IgD-negative memory B cell (primary cell): ENCODE measurements at regions not wholly inside any gene's neighbourhood (a gene's known extent, or its start where the extent isn't known, plus 50 kb on each side); places are given as distances from the start of the nearest gene placed in this dataset.

Experiments used
- H3K27ac Mint-ChIP-seq, 3 donors: one replicate each; pipeline ENCODE4 v1.8.0; 2020 to 2022; ENCODE audit warnings: mild to moderate bottlenecking in 3 of 3, mixed read lengths in 3 of 3, moderate library complexity in 1 of 3
- H3K27me3 Mint-ChIP-seq: one replicate; pipeline ENCODE4 v1.8.0; 2021; ENCODE audit warnings: mixed read lengths
- H3K36me3 Mint-ChIP-seq: one replicate; pipeline ENCODE4 v1.8.0; 2020; ENCODE audit warnings: mild to moderate bottlenecking, mixed read lengths
- H3K4me1 Mint-ChIP-seq, 3 donors: one replicate each; pipeline ENCODE4 v1.8.0; 2020 to 2022; ENCODE audit warnings: mixed read lengths in 3 of 3, mild to moderate bottlenecking in 1 of 3
- H3K4me3 Mint-ChIP-seq, 4 donors: one replicate each; pipeline ENCODE4 v1.8.0; 2020 to 2022; ENCODE audit warnings: mild to moderate bottlenecking in 4 of 4, mixed read lengths in 4 of 4, moderate library complexity in 3 of 4
- H3K9me3 Mint-ChIP-seq, 3 donors: one replicate each; pipeline ENCODE4 v1.8.0; 2020 to 2021; ENCODE audit warnings: mixed read lengths in 3 of 3, mild to moderate bottlenecking in 1 of 3

- H3K36me3 Mint-ChIP-seq = peaks cover 1% of the 10 kb centered on the region
- H3K27ac Mint-ChIP-seq = no peak overlapping the region
- no peaks in the 10 kb centered on the region for H3K4me1 Mint-ChIP-seq
- peaks cover 0 to 3% (median 2%) of the 10 kb centered on the region in 3 donors for H3K9me3 Mint-ChIP-seq
- H3K27me3 Mint-ChIP-seq = no peaks in the 10 kb centered on the region
- H3K4me3 Mint-ChIP-seq = no peak overlapping the region
These were observed 291.4 kb upstream of the TMEM229A start for GRCh38 chr7:124324262-124324661.

DNA sequence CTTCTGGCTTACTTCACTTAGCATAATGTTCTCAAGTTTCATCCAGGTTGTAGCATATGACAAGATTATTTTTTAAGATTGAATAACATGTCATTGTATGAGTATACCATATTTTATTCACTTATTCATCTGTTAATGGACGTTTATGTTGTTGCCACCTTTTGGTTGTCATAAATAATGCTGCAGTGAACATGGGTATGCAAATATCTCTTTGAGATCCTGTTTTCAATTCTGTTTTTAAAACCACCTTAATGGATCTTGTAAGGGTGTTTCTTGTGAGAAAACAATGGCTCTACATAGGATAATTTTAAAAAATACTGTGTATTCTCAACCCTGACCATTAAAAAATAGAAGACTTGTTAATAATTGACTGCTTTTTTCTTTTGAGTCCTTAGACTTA, 290.7 kb upstream of the TMEM229A start:
- Mint-ChIP-seq H3K27me3 (no peaks in the 10 kb centered on the region), H3K4me1 (no peaks in the 10 kb centered on the region), H3K36me3 (peaks cover 1% of the 10 kb centered on the region), H3K4me3 (no peak overlapping the region), H3K27ac (no peak overlapping the region), H3K9me3 (peaks cover 0 to 3% (median 2%) of the 10 kb centered on the region in 3 donors)

DNA sequence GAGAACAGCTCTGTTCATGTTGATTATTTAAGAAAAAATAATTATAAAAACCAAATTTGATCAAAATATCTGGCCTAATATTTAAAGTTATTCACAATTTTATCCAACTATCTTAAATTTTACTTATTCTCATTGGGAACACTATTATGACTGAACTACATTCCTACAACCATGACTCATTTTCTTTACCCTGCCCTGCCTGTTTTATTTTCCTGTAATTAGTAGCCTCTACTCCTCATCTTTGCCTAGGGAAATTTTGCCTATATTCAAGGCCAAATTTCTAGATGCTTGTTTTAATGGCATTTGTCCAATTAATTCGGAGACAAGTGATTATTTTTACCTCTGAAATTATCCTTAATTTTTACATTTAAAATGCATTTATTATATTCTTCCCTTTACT, 289.7 kb upstream of the TMEM229A start:
- Mint-ChIP-seq H3K27me3 (no peaks in the 10 kb centered on the region), H3K9me3 (peaks cover 0 to 3% (median 2%) of the 10 kb centered on the region in 3 donors), H3K27ac (no peak overlapping the region), H3K4me3 (no peak overlapping the region), H3K36me3 (peaks cover 1% of the 10 kb centered on the region), H3K4me1 (no peaks in the 10 kb centered on the region)

DNA sequence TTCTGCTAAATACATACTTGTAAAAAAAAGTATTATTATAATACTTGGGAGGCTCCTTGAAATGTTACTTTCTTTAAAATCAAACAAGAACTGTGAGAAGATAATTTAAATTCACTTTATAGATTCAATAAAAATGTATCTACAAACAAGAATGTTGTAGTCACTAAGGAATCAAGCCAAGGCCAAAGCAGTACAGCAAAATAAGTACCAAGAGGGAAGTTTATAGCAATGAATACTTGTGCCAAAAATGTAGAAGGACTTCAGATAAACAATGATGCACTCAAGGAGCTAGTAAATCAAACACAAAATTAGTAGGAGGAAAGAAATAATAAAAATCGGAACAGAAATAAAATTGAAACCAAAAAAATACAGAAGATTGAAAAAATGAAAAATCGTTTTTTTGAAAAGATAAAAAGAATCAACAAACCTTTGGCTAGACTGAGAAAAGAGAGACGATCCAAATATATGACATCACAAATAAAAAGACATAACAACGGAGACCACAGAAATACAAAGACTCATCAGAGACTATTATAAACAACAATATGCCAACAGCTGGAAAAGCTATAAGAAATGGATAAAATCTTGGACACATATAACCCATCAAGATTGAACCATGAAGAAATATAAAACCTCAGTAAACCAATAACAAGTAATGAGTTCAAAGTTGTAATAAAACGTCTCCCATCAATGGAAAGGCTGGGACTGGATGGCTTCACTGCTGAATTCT, 286.0 kb upstream of the TMEM229A start:
- Mint-ChIP-seq H3K4me1 (no peaks in the 10 kb centered on the region), H3K9me3 (peaks cover 0 to 3% (median 2%) of the 10 kb centered on the region in 3 donors), H3K4me3 (no peak overlapping the region), H3K27me3 (no peaks in the 10 kb centered on the region), H3K36me3 (peaks cover 1% of the 10 kb centered on the region), H3K27ac (no peak overlapping the region)

GRCh38 chr7:124310934-124311390, 278.1 kb upstream of the TMEM229A start:
- no peak overlapping the region for H3K27ac Mint-ChIP-seq
- no peaks in the 10 kb centered on the region for H3K27me3 Mint-ChIP-seq
- H3K36me3 Mint-ChIP-seq = no peaks in the 10 kb centered on the region
- H3K4me1 Mint-ChIP-seq = no peaks in the 10 kb centered on the region
- H3K4me3 Mint-ChIP-seq = no peak overlapping the region
- peaks cover 1 to 7% (median 6%) of the 10 kb centered on the region in 3 donors for H3K9me3 Mint-ChIP-seq

DNA sequence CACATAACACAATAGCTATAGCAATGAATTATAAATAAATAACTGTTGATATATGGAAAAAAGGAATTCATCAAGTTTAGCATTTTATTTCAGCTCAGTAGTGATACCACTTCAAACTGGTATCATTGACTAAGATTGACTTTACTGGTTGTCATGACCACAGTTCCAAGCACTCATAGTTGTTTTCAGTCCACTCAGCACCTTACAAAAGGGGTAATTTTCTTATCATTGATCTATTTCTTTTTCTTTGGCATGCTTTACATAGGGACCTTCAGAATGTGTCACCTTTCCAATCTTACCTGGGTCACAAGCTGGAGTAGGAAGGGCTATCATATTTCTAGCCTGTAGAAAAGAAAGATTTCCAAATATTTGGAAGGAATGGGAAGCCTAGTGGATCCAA, 275.5 kb upstream of the TMEM229A start:
- no peak overlapping the region for H3K27ac Mint-ChIP-seq
- no peaks in the 10 kb centered on the region for H3K27me3 Mint-ChIP-seq
- H3K9me3 Mint-ChIP-seq = peaks cover 1 to 7% (median 6%) of the 10 kb centered on the region in 3 donors
- H3K36me3 Mint-ChIP-seq = no peaks in the 10 kb centered on the region
- no peaks in the 10 kb centered on the region for H3K4me1 Mint-ChIP-seq
- no peak overlapping the region for H3K4me3 Mint-ChIP-seq

- Mint-ChIP-seq H3K4me1 (no peaks in the 10 kb centered on the region), H3K27me3 (no peaks in the 10 kb centered on the region), H3K27ac (no peak overlapping the region), H3K9me3 (peaks cover 2 to 40% (median 12%) of the 10 kb centered on the region in 3 donors), H3K36me3 (no peaks in the 10 kb centered on the region), H3K4me3 (no peak overlapping the region)
These were observed 262.4 kb upstream of the TMEM229A start for GRCh38 chr7:124295289-124295688.

DNA sequence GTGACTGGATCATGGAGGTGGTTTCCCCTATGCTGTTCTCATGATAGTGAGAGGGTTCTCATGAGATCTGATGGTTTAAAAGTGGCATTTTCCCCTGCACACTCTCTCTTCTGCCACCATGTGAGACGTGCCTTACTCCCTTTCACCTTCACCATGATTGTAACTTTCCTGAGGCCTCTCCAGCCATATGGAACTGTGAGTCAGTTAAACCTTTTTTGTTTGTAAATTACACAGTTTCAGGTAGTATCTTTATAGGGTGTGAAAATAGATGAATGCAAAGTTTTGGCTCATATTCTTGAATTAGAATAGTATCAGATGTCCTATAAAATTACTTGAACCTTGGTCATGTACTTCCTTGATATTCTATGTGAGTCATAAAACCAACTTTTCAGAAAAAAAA, 252.1 kb upstream of the TMEM229A start:
- H3K9me3 Mint-ChIP-seq = peaks cover 2 to 7% (median 3%) of the 10 kb centered on the region in 3 donors
- H3K27ac Mint-ChIP-seq = no peak overlapping the region
- no peaks in the 10 kb centered on the region for H3K4me1 Mint-ChIP-seq
- no peaks in the 10 kb centered on the region for H3K36me3 Mint-ChIP-seq
- H3K27me3 Mint-ChIP-seq = no peaks in the 10 kb centered on the region
- H3K4me3 Mint-ChIP-seq = no peak overlapping the region

GRCh38 chr7:124276005-124276622, 243.2 kb upstream of the TMEM229A start:
- Mint-ChIP-seq H3K9me3 (peaks cover 0 to 9% (median 4%) of the 10 kb centered on the region in 3 donors), H3K36me3 (no peaks in the 10 kb centered on the region), H3K27me3 (no peaks in the 10 kb centered on the region), H3K27ac (no peak overlapping the region), H3K4me1 (no peaks in the 10 kb centered on the region), H3K4me3 (no peak overlapping the region)

- Mint-ChIP-seq H3K36me3 (no peaks in the 10 kb centered on the region), H3K9me3 (peaks cover 0 to 9% (median 4%) of the 10 kb centered on the region in 3 donors), H3K27ac (no peak overlapping the region), H3K27me3 (no peaks in the 10 kb centered on the region), H3K4me1 (no peaks in the 10 kb centered on the region), H3K4me3 (no peak overlapping the region)
These were observed 242.5 kb upstream of the TMEM229A start for GRCh38 chr7:124275411-124275810.

GRCh38 chr7:124269774-124270173, 236.9 kb upstream of the TMEM229A start:
- H3K4me1 Mint-ChIP-seq = no peaks in the 10 kb centered on the region
- H3K27ac Mint-ChIP-seq = no peak overlapping the region
- no peak overlapping the region for H3K4me3 Mint-ChIP-seq
- no peaks in the 10 kb centered on the region for H3K27me3 Mint-ChIP-seq
- H3K36me3 Mint-ChIP-seq = no peaks in the 10 kb centered on the region
- H3K9me3 Mint-ChIP-seq = peaks cover 0 to 2% (median 0%) of the 10 kb centered on the region in 3 donors

DNA sequence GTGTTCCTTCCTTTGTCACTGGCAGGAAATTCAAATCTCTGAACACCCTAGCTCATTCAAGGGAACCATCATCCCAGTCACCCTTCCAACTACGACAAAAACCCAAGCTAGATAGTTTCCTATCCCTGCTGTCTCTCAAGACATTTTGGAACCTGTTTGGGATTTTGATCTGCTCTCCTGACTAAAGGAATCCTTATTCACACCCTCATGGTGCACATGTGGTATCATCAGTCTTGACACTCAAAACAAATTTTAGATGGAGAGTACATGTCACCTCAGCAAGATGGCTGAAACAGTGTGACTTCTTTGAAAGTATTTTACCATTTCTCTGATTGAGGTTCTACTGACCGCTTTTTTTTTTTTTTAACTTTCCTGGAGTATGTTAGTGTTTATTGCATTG, 234.3 kb upstream of the TMEM229A start:
- no peaks in the 10 kb centered on the region for H3K27me3 Mint-ChIP-seq
- H3K27ac Mint-ChIP-seq = no peak overlapping the region
- H3K36me3 Mint-ChIP-seq = peaks cover 1% of the 10 kb centered on the region
- peaks cover 0 to 4% (median 1%) of the 10 kb centered on the region in 3 donors for H3K9me3 Mint-ChIP-seq
- no peaks in the 10 kb centered on the region for H3K4me1 Mint-ChIP-seq
- H3K4me3 Mint-ChIP-seq = no peak overlapping the region

DNA sequence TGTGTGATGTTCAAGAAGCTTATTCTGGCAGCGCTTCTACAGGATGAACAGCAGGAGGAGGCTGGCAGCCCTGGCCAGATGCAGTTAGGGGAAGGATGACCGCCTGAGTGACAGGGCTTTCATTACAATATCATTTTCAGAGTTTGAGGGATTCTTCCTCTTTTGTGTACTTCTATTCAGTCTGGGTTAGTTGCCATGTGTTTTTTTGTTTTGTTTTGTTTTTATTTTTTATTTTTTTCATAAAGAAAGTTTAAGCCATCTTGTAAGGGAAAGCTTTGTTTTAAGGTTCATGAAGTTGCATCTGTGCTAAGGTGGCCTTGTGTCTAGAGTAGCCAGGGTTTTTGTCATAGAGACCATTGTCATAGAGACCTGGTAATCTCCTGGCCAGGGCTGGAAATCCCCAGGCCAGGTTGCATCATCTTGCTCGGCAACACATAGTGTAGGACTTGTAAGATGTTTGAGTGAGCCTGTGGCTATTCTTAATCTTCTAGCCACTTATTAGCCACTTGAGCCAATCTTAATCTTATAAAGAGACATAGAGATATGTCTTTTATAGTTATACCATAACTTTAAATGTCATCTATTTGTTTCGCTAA, 230.5 kb upstream of the TMEM229A start:
- Mint-ChIP-seq H3K9me3 (peaks cover 0 to 4% (median 1%) of the 10 kb centered on the region in 3 donors), H3K4me1 (no peaks in the 10 kb centered on the region), H3K27me3 (no peaks in the 10 kb centered on the region), H3K4me3 (peak overlapping the region in 1 of 4 donors; percentile 28), H3K27ac (no peak overlapping the region), H3K36me3 (peaks cover 1% of the 10 kb centered on the region)

DNA sequence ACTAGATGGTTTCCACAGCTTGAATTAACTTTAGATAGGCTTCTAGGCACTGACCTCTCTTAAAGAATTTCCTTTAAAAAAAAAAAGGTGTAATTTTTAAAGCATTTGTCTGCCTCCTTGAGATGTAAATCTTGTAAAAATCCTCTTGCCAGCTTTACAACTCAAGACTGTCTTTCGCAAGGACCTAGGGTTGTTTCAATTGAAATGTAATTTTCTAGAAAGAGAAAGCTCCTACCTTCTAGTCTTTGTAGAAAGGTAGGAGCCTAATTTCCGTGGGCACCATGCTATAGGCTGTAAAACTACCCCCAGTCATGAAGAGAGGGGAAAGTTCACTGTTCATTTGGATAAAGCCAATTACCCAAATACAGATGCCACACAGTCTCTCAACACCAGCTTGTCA, 228.8 kb upstream of the TMEM229A start:
- H3K27ac Mint-ChIP-seq = no peak overlapping the region
- peaks cover 2 to 4% (median 3%) of the 10 kb centered on the region in 3 donors for H3K9me3 Mint-ChIP-seq
- no peaks in the 10 kb centered on the region for H3K27me3 Mint-ChIP-seq
- H3K36me3 Mint-ChIP-seq = peaks cover 1% of the 10 kb centered on the region
- no peaks in the 10 kb centered on the region for H3K4me1 Mint-ChIP-seq
- no peak overlapping the region for H3K4me3 Mint-ChIP-seq

GRCh38 chr7:124257638-124258308, 224.9 kb upstream of the TMEM229A start:
- H3K4me1 Mint-ChIP-seq = no peaks in the 10 kb centered on the region
- no peak overlapping the region for H3K4me3 Mint-ChIP-seq
- H3K27me3 Mint-ChIP-seq = no peaks in the 10 kb centered on the region
- peaks cover 2 to 4% (median 3%) of the 10 kb centered on the region in 3 donors for H3K9me3 Mint-ChIP-seq
- no peaks in the 10 kb centered on the region for H3K36me3 Mint-ChIP-seq
- no peak overlapping the region for H3K27ac Mint-ChIP-seq
